ENCODE measurements at regions not wholly inside any gene's neighbourhood (a gene's known extent, or its start where the extent isn't known, plus 50 kb on each side); places are given as distances from the start of the nearest gene placed in this dataset.
A peak's percentile ranks its signal among the peaks of the same experiment; 100 is the strongest.
"Not testable (repeated sequence)": the region's sequence is repeated elsewhere in the genome, so short reads cannot be mapped to it uniquely, and the experiment has no call there.

GRCh38 chr1:234763910-234764309 lies 153.9 kb upstream of the IRF2BP2 start:
- DNase-seq (no peak), ATAC-seq (no peak)
- intact Hi-C loops (cut with DNase I), result no loop called here
- Histone ChIP-seq H3K27ac (no peak overlapping the region), H3K27me3 (no peaks in the 10 kb centered on the region), H3K4me1 (peaks cover 0 to 26% of the 10 kb centered on the region in 2 donors), H3K4me3 (no peak overlapping the region), H3K36me3 (no peaks in the 10 kb centered on the region), H3K9me3 (no peaks in the 10 kb centered on the region)
- no peak for TF ChIP-seq CTCF (IDR thresholded peaks at IDR 0.05)

- H3K27me3 ChIP-seq, result no peaks in the 10 kb centered on the region
- intact Hi-C loops (cut with DNase I), result no loop called here
- no peak overlapping the region for H3K4me3 ChIP-seq
- DNase-seq (no peak), ATAC-seq (no peak)
- peaks cover 0 to 23% of the 10 kb centered on the region in 2 donors for H3K4me1 ChIP-seq
- no peaks in the 10 kb centered on the region for H3K36me3 ChIP-seq
- no peak for TF ChIP-seq CTCF (IDR thresholded peaks at IDR 0.05)
- no peaks in the 10 kb centered on the region for H3K9me3 ChIP-seq
- no peak overlapping the region for H3K27ac ChIP-seq
Observed at GRCh38 chr1:234763367-234763766, 153.4 kb upstream of the IRF2BP2 start.

- DNase-seq; H3K9me3 ChIP-seq; H3K27me3 ChIP-seq; ATAC-seq; H3K36me3 ChIP-seq; intact Hi-C loops (cut with DNase I); H3K27ac ChIP-seq; H3K4me3 ChIP-seq: not testable (repeated sequence)
- peaks cover 0 to 20% of the 10 kb centered on the region in 2 donors for H3K4me1 ChIP-seq
Observed at GRCh38 chr1:234762127-234762526, 152.1 kb upstream of the IRF2BP2 start.

- Histone ChIP-seq H3K4me3 (no peak overlapping the region), H3K4me1 (peaks cover 0 to 27% of the 10 kb centered on the region in 2 donors), H3K27ac (peak overlapping the region in 1 of 2 donors; percentile 15), H3K9me3 (no peaks in the 10 kb centered on the region), H3K27me3 (no peaks in the 10 kb centered on the region), H3K36me3 (no peaks in the 10 kb centered on the region)
- intact Hi-C loops (cut with DNase I), result no loop called here
- ATAC-seq (peak; percentile 35), DNase-seq (no peak)
- TF ChIP-seq CTCF (IDR thresholded peaks at IDR 0.05), result no peak
Observed at GRCh38 chr1:234760303-234760723, 150.3 kb upstream of the IRF2BP2 start.

GRCh38 chr1:234759888-234760287 lies 149.9 kb upstream of the IRF2BP2 start:
- intact Hi-C loops (cut with DNase I), result no loop called here
- Histone ChIP-seq H3K36me3 (no peaks in the 10 kb centered on the region), H3K9me3 (no peaks in the 10 kb centered on the region), H3K27me3 (no peaks in the 10 kb centered on the region), H3K4me3 (no peak overlapping the region), H3K27ac (peak overlapping the region in 1 of 2 donors; percentile 15), H3K4me1 (peaks cover 0 to 31% of the 10 kb centered on the region in 2 donors)
- ATAC-seq (no peak), DNase-seq (no peak)
- TF ChIP-seq CTCF (IDR thresholded peaks at IDR 0.05), result no peak

- ATAC-seq (no peak), DNase-seq (no peak)
- Histone ChIP-seq H3K4me1 (peaks cover 0 to 31% of the 10 kb centered on the region in 2 donors), H3K4me3 (no peak overlapping the region), H3K27me3 (no peaks in the 10 kb centered on the region), H3K36me3 (no peaks in the 10 kb centered on the region), H3K9me3 (no peaks in the 10 kb centered on the region), H3K27ac (no peak overlapping the region)
- no peak for TF ChIP-seq CTCF (IDR thresholded peaks at IDR 0.05)
- intact Hi-C loops (cut with DNase I), result no loop called here
Observed at GRCh38 chr1:234758851-234759250, 148.9 kb upstream of the IRF2BP2 start.
